NCI-H526 (cell line): ENCODE measurements at regions not wholly inside any gene's neighbourhood (a gene's known extent, or its start where the extent isn't known, plus 50 kb on each side); places are given as distances from the start of the nearest gene placed in this dataset.

ENCODE experiments used
- DNase-seq, 2 experiments: peaks; one replicate each; lab custom pipeline; 2025; lab: John Stamatoyannopoulos, UW

GRCh38 chr14:56501909-56502530, 77.6 kb upstream of the TMEM260 start:
- DNase-seq: peak; percentile 26 to 68

GRCh38 chr14:56505361-56505760, 74.2 kb upstream of the TMEM260 start:
- no peak for DNase-seq

- DNase-seq: no peak
These were observed 67.1 kb upstream of the TMEM260 start for GRCh38 chr14:56512521-56512920.

GRCh38 chr14:56514663-56515371, 64.8 kb upstream of the TMEM260 start:
- no peak for DNase-seq

GRCh38 chr14:56515739-56516138, 63.9 kb upstream of the TMEM260 start:
- DNase-seq: no peak

- no peak for DNase-seq
These were observed 57.2 kb upstream of the TMEM260 start for GRCh38 chr14:56522403-56522802.

GRCh38 chr14:56524971-56525677, 54.5 kb upstream of the TMEM260 start:
- DNase-seq: no peak

GRCh38 chr14:56528927-56529326, 50.7 kb upstream of the TMEM260 start:
- no peak for DNase-seq
